ENCODE measurements at regions not wholly inside any gene's neighbourhood (a gene's known extent, or its start where the extent isn't known, plus 50 kb on each side); places are given as distances from the start of the nearest gene placed in this dataset.
"Not testable (repeated sequence)": the region's sequence is repeated elsewhere in the genome, so short reads cannot be mapped to it uniquely, and the experiment has no call there.

DNA sequence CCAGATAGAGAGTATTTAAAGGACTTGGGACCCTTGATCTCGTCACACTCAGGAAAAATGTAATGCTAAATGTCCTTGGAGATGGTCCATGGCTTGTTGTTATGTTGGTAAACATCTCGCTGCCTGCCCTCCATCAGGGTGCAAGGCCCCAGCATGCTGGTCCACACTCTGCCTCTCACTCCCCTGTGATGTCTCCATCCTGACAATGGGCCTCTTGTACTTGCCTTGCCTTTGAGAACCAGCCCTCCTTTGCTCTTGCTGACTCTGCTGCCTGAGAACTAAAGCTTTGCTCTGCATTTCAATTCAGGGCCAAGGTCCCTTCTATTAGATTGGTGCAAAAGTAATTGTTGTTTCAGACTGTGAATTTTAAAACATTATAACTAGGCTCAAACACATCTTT lies 131.0 kb upstream of the LMNTD1 start:
- WGBS (ENCODE audit: insufficient coverage, low coverage, low lambda C conversion rate, missing lambda C conversion rate): 50% methylated on average over 1 of the region's 2 CpGs
- DNase-seq: no peak
- no peaks in the 10 kb centered on the region for H3K9me3 ChIP-seq
- no peaks in the 10 kb centered on the region for H3K36me3 ChIP-seq
- no peaks in the 10 kb centered on the region for H3K4me1 ChIP-seq
- TF ChIP-seq, protein P1, sequence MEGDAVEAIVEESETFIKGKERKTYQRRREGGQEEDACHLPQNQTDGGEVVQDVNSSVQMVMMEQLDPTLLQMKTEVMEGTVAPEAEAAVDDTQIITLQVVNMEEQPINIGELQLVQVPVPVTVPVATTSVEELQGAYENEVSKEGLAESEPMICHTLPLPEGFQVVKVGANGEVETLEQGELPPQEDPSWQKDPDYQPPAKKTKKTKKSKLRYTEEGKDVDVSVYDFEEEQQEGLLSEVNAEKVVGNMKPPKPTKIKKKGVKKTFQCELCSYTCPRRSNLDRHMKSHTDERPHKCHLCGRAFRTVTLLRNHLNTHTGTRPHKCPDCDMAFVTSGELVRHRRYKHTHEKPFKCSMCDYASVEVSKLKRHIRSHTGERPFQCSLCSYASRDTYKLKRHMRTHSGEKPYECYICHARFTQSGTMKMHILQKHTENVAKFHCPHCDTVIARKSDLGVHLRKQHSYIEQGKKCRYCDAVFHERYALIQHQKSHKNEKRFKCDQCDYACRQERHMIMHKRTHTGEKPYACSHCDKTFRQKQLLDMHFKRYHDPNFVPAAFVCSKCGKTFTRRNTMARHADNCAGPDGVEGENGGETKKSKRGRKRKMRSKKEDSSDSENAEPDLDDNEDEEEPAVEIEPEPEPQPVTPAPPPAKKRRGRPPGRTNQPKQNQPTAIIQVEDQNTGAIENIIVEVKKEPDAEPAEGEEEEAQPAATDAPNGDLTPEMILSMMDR (IDR thresholded peaks at IDR 0.05): no peak
- TF ChIP-seq POLR2A (IDR thresholded peaks at IDR 0.05): no peak
- intact Hi-C loops (cut with DNase I): no loop called here
- ATAC-seq: no peak
- no peaks in the 10 kb centered on the region for H3K27me3 ChIP-seq
- no peak overlapping the region for H3K27ac ChIP-seq
- H3K4me3 ChIP-seq: no peak overlapping the region

DNA sequence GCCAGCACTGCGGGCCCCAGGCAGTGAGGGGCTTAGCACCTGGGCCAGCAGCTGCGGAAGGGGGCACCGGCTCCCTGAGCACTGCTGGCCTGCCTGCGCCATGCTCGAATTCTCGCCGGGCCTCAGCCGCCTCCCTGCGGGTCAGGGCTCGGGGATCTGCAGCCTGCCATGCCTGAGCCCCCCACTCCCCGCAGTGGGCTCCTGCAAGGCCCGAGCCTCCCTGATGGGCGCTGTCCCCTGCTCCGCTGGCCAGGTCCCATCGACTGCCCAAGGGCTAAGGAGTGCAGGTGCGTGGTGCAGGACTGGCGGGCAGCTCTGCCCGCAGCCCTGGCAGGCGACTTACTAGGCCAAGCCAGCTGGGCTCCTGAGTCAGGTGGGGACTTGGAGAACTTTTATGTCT lies 133.3 kb upstream of the LMNTD1 start:
- H3K27ac ChIP-seq: no peak overlapping the region
- H3K36me3 ChIP-seq: no peaks in the 10 kb centered on the region
- H3K4me1 ChIP-seq: no peaks in the 10 kb centered on the region
- no peak for ATAC-seq
- TF ChIP-seq, protein P1 (IDR thresholded peaks at IDR 0.05): no peak
- no peak for TF ChIP-seq POLR2A (IDR thresholded peaks at IDR 0.05)
- no peaks in the 10 kb centered on the region for H3K9me3 ChIP-seq
- WGBS (ENCODE audit: insufficient coverage, low coverage, low lambda C conversion rate, missing lambda C conversion rate): 80% methylated on average over 1 of the region's 19 CpGs
- H3K4me3 ChIP-seq: no peak overlapping the region
- no peak for DNase-seq
- no peaks in the 10 kb centered on the region for H3K27me3 ChIP-seq
- intact Hi-C loops (cut with DNase I): no loop called here

DNA sequence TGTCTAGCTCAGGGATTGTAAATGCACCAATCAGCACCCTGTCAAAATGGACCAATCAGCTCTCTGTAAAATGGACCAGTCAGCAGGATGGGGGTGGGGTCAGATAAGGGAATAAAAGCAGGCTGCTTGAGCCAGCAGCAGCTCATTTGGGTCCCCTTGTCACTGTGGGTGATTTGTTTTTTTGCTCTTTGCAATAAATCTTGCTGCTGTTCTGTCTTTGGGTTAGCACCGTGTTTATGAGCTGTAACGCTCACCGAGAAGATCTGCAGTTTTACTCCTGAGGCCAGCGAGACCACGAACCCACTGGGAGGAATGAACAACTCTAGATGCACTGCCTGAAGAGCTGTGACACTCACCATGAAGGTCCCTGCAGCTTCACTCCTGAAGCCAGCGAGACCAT lies 134.1 kb upstream of the LMNTD1 start:
- Histone ChIP-seq H3K27ac (no peak overlapping the region), H3K36me3 (no peaks in the 10 kb centered on the region), H3K9me3 (no peaks in the 10 kb centered on the region), H3K27me3 (no peaks in the 10 kb centered on the region), H3K4me1 (no peaks in the 10 kb centered on the region), H3K4me3 (no peak overlapping the region)
- TF ChIP-seq, protein P1 (IDR thresholded peaks at IDR 0.05): no peak
- TF ChIP-seq POLR2A (IDR thresholded peaks at IDR 0.05): no peak
- 80% methylated on average over 3 of the region's 6 CpGs for WGBS (ENCODE audit: insufficient coverage, low coverage, low lambda C conversion rate, missing lambda C conversion rate)
- DNase-seq (no peak), ATAC-seq (no peak)
- intact Hi-C loops (cut with DNase I): no loop called here

DNA sequence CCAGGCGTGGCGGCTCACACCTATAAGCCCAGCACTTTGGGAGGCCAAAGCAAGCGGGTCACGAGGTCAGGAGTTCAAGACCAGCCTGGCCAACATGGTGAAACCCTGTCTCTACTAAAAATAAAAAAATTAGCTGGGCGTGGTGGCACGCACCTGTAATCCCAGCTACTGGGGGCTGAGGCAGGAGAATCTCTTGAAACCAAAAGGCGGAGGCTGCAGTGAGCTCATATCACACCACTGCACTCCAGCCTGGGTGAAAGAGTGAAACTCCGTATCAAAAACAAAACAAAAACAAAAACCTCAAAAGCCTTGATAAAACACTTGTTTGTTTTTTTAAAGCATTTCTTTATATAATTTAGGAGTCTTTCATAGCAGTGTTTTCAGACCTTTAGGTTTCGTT lies 135.8 kb upstream of the LMNTD1 start:
- H3K27me3 ChIP-seq; H3K9me3 ChIP-seq; ATAC-seq; H3K4me1 ChIP-seq; H3K27ac ChIP-seq; intact Hi-C loops (cut with DNase I); H3K4me3 ChIP-seq; H3K36me3 ChIP-seq; DNase-seq: not testable (repeated sequence)
- 81% methylated on average over 9 of the region's 9 CpGs for WGBS (ENCODE audit: insufficient coverage, low coverage, low lambda C conversion rate, missing lambda C conversion rate)

DNA sequence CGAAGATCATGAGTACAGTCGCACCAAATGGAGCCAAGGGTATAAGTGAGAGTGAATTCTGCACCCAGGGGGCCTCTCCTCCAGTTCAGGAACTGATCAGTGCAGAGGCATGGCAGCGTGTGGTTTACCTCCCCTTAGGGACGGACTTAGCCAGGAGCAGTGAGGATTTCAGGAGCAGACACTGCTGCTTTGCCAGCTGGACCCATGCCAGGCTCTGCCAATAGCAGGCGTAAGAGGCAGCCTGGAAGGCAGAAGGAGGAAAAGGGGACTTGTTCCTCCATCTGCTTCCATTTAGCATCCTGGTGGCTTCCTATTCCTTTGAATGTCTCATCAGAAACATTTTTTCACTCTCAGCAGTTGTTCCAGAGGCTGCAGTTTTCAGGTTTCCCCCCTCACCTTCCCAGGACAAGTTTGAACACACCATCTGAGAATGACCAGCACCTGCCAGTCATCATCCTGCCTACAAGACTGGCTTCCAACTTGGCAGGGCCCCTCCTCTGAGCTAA lies 137.0 kb upstream of the LMNTD1 start:
- no peak overlapping the region for H3K27ac ChIP-seq
- DNase-seq: peak; percentile 66 to 77 (median 72)
- peak; percentile 41 to 73 (median 56) for ATAC-seq
- WGBS (ENCODE audit: insufficient coverage, low coverage, low lambda C conversion rate, missing lambda C conversion rate): 86% methylated on average over 2 of the region's 5 CpGs
- no peaks in the 10 kb centered on the region for H3K4me1 ChIP-seq
- H3K9me3 ChIP-seq: no peaks in the 10 kb centered on the region
- no peak for TF ChIP-seq POLR2A (IDR thresholded peaks at IDR 0.05)
- TF ChIP-seq, protein P1 (IDR thresholded peaks at IDR 0.05): no peak
- H3K4me3 ChIP-seq: no peak overlapping the region
- no peaks in the 10 kb centered on the region for H3K27me3 ChIP-seq
- H3K36me3 ChIP-seq: no peaks in the 10 kb centered on the region
- intact Hi-C loops (cut with DNase I): no loop called here
